ENCODE measurements at regions not wholly inside any gene's neighbourhood (a gene's known extent, or its start where the extent isn't known, plus 50 kb on each side); places are given as distances from the start of the nearest gene placed in this dataset.

GRCh38 chr7:67732898-67733297, 736.3 kb downstream of the TYW1 start:
- TF ChIP-seq POLR2A (IDR thresholded peaks at IDR 0.05) (no peak), POLR2AphosphoS5 (IDR thresholded peaks at IDR 0.05) (no peak), CTCF (IDR thresholded peaks at IDR 0.05) (no peak)
